HFFc6 (cell line): ENCODE measurements at regions not wholly inside any gene's neighbourhood (a gene's known extent, or its start where the extent isn't known, plus 50 kb on each side); places are given as distances from the start of the nearest gene placed in this dataset.
"Not testable (repeated sequence)": the region's sequence is repeated elsewhere in the genome, so short reads cannot be mapped to it uniquely, and the experiment has no call there.

Source experiments
- DNase-seq: peaks from one replicate; pipeline ENCODE4 v3.0.0-alpha.2; 2018
- H3K27ac Mint-ChIP-seq: 2 replicates; pipeline ENCODE4 v1.8.0; 2020; ENCODE audit warnings: mild to moderate bottlenecking, mixed read lengths
- H3K27me3 Mint-ChIP-seq: 2 replicates; pipeline ENCODE4 v1.8.0; 2021; ENCODE audit warnings: mild to moderate bottlenecking, moderate library complexity, mixed read lengths; ENCODE audit not compliant: insufficient read depth
- H3K36me3 Mint-ChIP-seq: 2 replicates; pipeline ENCODE4 v1.8.0; 2021; ENCODE audit warnings: low read depth, mixed read lengths
- H3K4me1 Mint-ChIP-seq: 2 replicates; pipeline ENCODE4 v1.8.0; 2020; ENCODE audit warnings: low read depth, mixed read lengths
- H3K4me3 Mint-ChIP-seq: 2 replicates; pipeline ENCODE4 v1.8.0; 2020; ENCODE audit warnings: mild to moderate bottlenecking, moderate library complexity, mixed read lengths
- H3K9me3 Mint-ChIP-seq: 2 replicates; pipeline ENCODE4 v1.8.0; 2020; ENCODE audit warnings: mild to moderate bottlenecking, mixed read lengths
- TF ChIP-seq, protein P1 (sequence below): fragments of 200-600 bp; sonication (generic); IDR thresholded peaks from 2 replicates; pipeline ENCODE4 v1.5.0; 2021; ENCODE audit warnings: antibody characterized with exemption, mild to moderate bottlenecking

DNA sequence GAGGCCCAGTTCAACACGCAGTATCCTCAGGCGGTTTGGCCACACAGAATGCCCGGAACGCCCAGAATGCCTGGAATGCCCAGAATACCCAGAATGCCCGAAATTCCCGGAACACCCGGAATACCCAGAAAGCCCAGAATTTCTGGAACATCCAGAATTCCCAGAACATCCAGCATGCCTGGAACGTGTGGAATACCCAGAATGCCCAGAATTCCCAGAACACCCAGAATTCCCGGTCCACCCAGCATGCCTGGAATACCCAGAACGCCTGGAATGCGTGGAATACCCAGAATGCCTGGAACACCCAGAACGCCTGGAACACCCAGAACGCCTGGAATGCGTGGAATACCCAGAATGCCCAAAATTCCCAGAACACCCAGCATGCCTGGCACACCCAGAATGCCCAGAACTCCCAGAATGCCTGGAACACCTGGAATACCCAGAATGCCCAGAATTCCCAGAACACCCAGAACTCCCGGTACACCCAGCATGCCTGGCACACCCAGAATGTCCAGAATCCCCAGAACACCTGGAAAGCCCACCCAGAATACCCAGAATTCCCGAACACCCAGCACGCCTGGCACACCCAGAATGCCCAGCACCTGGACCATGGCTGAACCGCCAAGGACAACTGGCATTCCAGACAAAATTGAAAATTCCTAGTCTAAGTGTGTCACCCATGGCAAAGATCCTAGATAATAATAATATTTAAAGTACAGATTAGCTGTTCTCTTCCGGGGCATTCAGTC, 487.4 kb upstream of the SALL3 start:
- H3K27me3 Mint-ChIP-seq, result no peaks in the 10 kb centered on the region
- no peak for DNase-seq
- peaks cover 5% of the 10 kb centered on the region; the same call in 1 of the 2 replicates for H3K36me3 Mint-ChIP-seq
- H3K27ac Mint-ChIP-seq, result no peak overlapping the region
- no peak overlapping the region for H3K4me3 Mint-ChIP-seq
- TF ChIP-seq, protein P1, sequence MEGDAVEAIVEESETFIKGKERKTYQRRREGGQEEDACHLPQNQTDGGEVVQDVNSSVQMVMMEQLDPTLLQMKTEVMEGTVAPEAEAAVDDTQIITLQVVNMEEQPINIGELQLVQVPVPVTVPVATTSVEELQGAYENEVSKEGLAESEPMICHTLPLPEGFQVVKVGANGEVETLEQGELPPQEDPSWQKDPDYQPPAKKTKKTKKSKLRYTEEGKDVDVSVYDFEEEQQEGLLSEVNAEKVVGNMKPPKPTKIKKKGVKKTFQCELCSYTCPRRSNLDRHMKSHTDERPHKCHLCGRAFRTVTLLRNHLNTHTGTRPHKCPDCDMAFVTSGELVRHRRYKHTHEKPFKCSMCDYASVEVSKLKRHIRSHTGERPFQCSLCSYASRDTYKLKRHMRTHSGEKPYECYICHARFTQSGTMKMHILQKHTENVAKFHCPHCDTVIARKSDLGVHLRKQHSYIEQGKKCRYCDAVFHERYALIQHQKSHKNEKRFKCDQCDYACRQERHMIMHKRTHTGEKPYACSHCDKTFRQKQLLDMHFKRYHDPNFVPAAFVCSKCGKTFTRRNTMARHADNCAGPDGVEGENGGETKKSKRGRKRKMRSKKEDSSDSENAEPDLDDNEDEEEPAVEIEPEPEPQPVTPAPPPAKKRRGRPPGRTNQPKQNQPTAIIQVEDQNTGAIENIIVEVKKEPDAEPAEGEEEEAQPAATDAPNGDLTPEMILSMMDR, result no peak
- peaks cover 47% of the 10 kb centered on the region for H3K9me3 Mint-ChIP-seq
- no peaks in the 10 kb centered on the region for H3K4me1 Mint-ChIP-seq

GRCh38 chr18:78492813-78493371, 486.7 kb upstream of the SALL3 start:
- H3K4me1 Mint-ChIP-seq, result no peaks in the 10 kb centered on the region
- no peak overlapping the region for H3K4me3 Mint-ChIP-seq
- TF ChIP-seq, protein P1, result no peak
- H3K27me3 Mint-ChIP-seq, result no peaks in the 10 kb centered on the region
- peaks cover 49% of the 10 kb centered on the region for H3K9me3 Mint-ChIP-seq
- peaks cover 5% of the 10 kb centered on the region; the same call in 1 of the 2 replicates for H3K36me3 Mint-ChIP-seq
- DNase-seq, result no peak
- H3K27ac Mint-ChIP-seq, result no peak overlapping the region

DNA sequence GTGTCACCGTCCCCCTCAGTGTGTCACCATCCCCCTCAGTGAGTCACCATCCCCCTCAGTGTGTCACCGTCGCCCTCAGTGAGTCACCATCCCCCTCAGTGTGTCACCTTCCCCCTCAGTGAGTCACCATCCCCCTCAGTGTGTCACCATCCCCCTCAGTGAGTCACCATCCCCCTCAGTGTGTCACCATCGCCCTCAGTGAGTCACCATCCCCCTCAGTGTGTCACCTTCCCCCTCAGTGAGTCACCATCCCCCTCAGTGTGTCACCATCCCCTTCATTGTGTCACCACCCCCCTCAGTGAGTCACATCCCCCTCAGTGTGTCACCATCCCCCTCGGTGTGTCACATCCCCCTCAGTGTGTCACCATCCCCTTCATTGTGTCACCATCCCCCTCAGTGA, 486.1 kb upstream of the SALL3 start:
- peaks cover 51% of the 10 kb centered on the region for H3K9me3 Mint-ChIP-seq
- H3K4me3 Mint-ChIP-seq, DNase-seq, H3K27ac Mint-ChIP-seq, H3K4me1 Mint-ChIP-seq, H3K36me3 Mint-ChIP-seq, H3K27me3 Mint-ChIP-seq: not testable (repeated sequence)

DNA sequence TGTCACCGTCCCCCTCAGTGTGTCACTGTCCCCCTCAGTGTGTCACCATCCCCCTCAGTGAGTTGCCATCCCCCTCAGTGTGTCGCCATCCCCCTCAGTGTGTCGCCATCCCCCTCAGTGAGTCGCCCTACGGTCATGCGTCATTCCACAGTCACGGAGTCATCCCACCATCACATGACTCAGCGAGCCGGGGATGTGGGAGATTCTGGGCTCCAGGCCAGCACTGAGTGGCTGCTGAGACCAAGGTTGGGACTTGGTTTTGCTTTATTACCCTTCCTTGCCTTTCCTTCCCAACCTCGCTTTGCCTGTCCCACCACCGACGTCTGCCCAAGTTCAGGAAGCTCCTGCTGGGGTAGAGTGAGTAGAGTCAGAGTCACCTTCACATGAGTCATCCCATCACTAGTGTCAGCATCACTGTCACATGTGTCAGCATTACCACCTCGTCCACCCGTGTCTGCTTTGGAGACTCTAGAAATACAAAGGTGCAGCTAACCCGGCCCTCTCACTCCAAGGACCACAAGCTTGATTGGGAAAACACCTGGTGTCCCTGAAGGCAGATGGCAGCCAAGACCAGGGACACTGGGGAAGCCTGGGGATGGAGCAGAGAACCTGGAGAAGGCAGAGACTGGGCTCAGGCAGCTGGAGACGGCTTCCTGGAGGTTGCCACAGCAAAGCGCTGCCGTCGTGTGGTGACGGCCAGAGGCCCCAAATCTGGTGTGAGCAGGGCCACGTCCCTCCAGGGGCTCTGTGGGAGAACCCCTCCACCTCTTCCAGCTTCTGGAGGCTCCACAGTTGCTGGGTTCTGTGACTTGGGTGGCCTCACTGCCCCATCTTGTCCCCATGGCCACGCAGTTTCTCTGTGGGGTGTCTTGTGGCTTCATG, 485.2 kb upstream of the SALL3 start:
- TF ChIP-seq, protein P1, result no peak
- Mint-ChIP-seq H3K4me1 (no peaks in the 10 kb centered on the region), H3K27ac (no peak overlapping the region), H3K36me3 (peaks cover 7% of the 10 kb centered on the region; the same call in 1 of the 2 replicates), H3K9me3 (peaks cover 54% of the 10 kb centered on the region), H3K27me3 (peaks cover 3% of the 10 kb centered on the region; the same call in 1 of the 2 replicates), H3K4me3 (no peak overlapping the region)
- DNase-seq, result no peak

- Mint-ChIP-seq H3K27me3 (peaks cover 3% of the 10 kb centered on the region; the same call in 1 of the 2 replicates), H3K9me3 (peaks cover 54% of the 10 kb centered on the region), H3K36me3 (peaks cover 6% of the 10 kb centered on the region; the same call in 1 of the 2 replicates), H3K4me3 (no peak overlapping the region), H3K4me1 (no peaks in the 10 kb centered on the region), H3K27ac (no peak overlapping the region)
- no peak for DNase-seq
- TF ChIP-seq, protein P1, result no peak
These were observed 484.1 kb upstream of the SALL3 start for GRCh38 chr18:78495550-78495949.
